GM12892 (cell line): ENCODE measurements at regions not wholly inside any gene's neighbourhood (a gene's known extent, or its start where the extent isn't known, plus 50 kb on each side); places are given as distances from the start of the nearest gene placed in this dataset.

Experiments used
- POLR2A ChIP-seq: IDR thresholded peaks from 2 replicates; pipeline ENCODE4 v1.6.1; 2011; ENCODE audit warnings: low read depth, low read length, control low read depth
- POLR2AphosphoS5 ChIP-seq: IDR thresholded peaks from 2 replicates; pipeline ENCODE4 v1.6.1; 2011; ENCODE audit warnings: low read depth, low read length, control low read depth
- TAF1 ChIP-seq: IDR thresholded peaks from 2 replicates; pipeline ENCODE4 v1.6.1; 2011; ENCODE audit warnings: low read depth, mild to moderate bottlenecking, control low read depth, low read length, borderline replicate concordance

DNA sequence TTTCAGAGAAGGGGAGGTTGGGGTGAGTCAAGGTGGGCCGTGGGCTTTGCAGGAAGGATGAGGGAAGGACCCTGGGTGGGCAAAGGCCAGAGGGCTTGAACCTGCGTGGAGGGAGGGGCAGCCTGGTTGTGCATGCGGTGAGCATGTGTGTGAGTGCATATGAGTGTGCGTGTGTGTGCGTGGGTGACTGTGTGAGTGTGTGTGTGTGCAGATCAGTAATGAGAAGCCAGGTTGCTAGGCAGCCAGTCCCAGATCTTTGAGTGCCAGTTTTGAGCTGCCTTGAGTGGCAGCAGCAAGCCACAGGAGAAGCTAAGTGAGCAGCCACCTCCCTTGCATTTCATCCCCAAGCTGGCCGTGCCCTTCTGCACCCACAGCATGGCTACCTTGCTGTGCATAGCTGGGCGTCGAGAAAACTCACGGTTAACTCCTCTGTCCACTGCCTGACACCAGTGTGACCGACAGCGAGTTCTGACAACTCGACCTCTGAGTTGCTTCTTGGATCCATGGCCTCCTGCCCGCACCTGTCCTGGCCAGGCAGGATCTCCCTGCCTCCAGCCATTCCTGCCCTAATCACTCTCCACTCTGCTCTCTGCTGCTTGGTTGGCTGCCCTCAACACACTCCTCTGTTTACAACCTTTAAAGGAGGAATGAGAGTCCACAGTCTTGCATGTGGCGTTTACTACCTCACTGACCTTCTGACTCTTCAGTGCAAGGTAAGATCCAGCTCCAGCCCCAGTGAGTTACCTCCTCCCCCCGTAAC lies 775.4 kb downstream of the TYW1 start:
- TF ChIP-seq TAF1 (no peak), POLR2A (no peak), POLR2AphosphoS5 (no peak)
